KOPT-K1 (cell line): ENCODE measurements at regions not wholly inside any gene's neighbourhood (a gene's known extent, or its start where the extent isn't known, plus 50 kb on each side); places are given as distances from the start of the nearest gene placed in this dataset.

Source experiments
- H3K27ac ChIP-seq: fragments of 200-600 bp; sonication (generic); 2 replicates; pipeline ENCODE4 v1.5.1; 2016; ENCODE audit warnings: antibody characterized with exemption, mild to moderate bottlenecking, low read depth, low read length; ENCODE audit not compliant: poor library complexity, severe bottlenecking
- H3K36me3 ChIP-seq: fragments of 200-600 bp; sonication (generic); 2 replicates; pipeline ENCODE4 v1.5.1; 2017; ENCODE audit warnings: antibody characterized with exemption, mild to moderate bottlenecking, low read length, moderate library complexity; ENCODE audit not compliant: insufficient read depth
- H3K9me3 ChIP-seq: fragments of 200-600 bp; sonication (generic); 2 replicates; pipeline ENCODE4 v1.5.1; 2017; ENCODE audit warnings: antibody characterized with exemption, low read length, mild to moderate bottlenecking; ENCODE audit not compliant: insufficient read depth, poor library complexity, severe bottlenecking

GRCh38 chr20:57919049-57919448 lies 209.2 kb upstream of the PMEPA1 start:
- Histone ChIP-seq H3K27ac (no peak overlapping the region), H3K36me3 (no peaks in the 10 kb centered on the region), H3K9me3 (no peaks in the 10 kb centered on the region)

- Histone ChIP-seq H3K27ac (no peak overlapping the region), H3K9me3 (no peaks in the 10 kb centered on the region)
These were observed 208.7 kb upstream of the PMEPA1 start for GRCh38 chr20:57918551-57918950.

DNA sequence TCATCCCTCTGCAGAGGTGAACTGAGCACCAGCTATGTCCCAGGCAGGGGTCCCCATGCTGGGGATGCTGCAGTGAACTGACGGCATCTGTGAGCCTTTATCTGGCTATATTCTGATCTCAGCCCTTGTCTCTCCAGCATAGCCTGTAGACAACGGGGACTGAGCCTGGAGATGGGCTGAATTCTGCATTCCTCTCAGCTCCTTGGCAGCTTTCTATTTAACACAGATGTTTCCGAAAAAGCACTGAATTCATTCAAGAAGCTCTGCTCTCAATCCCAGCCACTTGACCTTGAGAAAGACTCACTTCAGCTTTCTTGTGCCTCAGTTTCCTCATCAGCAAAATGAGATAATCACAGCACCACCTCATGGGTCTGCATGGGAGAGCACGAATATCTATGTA lies 204.4 kb upstream of the PMEPA1 start:
- Histone ChIP-seq H3K36me3 (no peaks in the 10 kb centered on the region), H3K9me3 (no peaks in the 10 kb centered on the region), H3K27ac (no peak overlapping the region)

More at GRCh38 chr20:57918551-57918950, 208.7 kb upstream of the PMEPA1 start:
- no peaks in the 10 kb centered on the region for H3K36me3 ChIP-seq

- H3K9me3 ChIP-seq: no peaks in the 10 kb centered on the region
- no peaks in the 10 kb centered on the region for H3K36me3 ChIP-seq
- H3K27ac ChIP-seq: no peak overlapping the region
These were observed 203.5 kb upstream of the PMEPA1 start for GRCh38 chr20:57913156-57913930.

DNA sequence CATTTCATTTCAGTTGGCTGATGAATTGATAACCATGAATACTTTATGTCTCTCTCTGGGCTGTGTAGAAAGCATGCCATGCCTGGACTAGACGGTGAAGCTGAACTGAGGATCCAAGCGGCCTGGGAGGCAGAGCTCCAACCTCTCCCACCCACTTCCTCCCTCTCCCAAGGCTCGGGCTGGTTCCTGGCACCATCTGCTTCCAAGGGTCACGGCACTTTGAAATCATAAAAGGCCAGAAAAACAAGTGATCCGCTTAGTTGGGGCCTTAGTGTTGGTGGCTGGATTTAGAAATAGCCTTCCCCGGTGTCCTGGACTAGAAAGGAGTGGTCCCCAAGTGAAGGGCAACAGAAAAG lies 202.4 kb upstream of the PMEPA1 start:
- Histone ChIP-seq H3K36me3 (no peaks in the 10 kb centered on the region), H3K9me3 (no peaks in the 10 kb centered on the region)

DNA sequence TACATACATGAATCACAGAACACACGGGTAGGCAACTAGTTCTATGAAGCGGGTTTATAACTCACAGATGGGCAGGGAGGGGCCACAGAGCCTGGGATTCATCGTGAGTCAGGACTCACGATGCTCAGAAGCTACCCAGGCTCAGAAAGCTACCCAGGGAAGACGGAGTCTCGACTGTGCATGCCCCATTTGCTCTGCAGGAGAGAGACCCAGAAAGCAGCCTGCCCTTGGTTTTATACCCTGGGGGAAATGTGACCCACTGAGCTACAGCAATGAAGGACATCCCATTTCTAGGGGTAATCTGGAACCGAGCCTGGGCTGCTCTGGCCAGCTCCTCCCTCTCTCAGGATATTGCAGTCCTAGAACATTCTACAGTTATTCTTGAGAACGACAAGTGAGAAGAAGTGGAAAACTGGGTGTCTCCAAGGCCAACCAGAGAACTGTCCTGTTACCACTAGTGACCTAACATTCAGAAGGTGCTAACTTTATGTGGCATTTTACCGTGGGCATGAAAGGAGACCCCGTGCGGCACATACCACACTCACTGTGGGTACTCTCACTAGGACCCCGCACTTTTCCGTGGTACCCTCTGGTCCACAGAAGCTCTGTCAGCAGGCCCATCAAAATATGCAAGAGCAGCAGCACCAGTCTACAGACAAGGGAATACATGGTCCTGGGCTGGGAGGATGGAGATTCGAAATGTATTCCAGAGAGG lies 201.9 kb upstream of the PMEPA1 start:
- Histone ChIP-seq H3K9me3 (no peaks in the 10 kb centered on the region), H3K27ac (no peak overlapping the region), H3K36me3 (no peaks in the 10 kb centered on the region)

More for the DNA sequence above, 202.4 kb upstream of the PMEPA1 start:
- H3K27ac ChIP-seq: no peak overlapping the region

- Histone ChIP-seq H3K9me3 (no peaks in the 10 kb centered on the region), H3K36me3 (no peaks in the 10 kb centered on the region), H3K27ac (no peak overlapping the region)
These were observed 200.9 kb upstream of the PMEPA1 start for GRCh38 chr20:57910716-57911115.

GRCh38 chr20:57909763-57910331 lies 200.0 kb upstream of the PMEPA1 start:
- no peak overlapping the region for H3K27ac ChIP-seq
- H3K9me3 ChIP-seq: no peaks in the 10 kb centered on the region
- no peaks in the 10 kb centered on the region for H3K36me3 ChIP-seq

GRCh38 chr20:57908704-57909630 lies 199.2 kb upstream of the PMEPA1 start:
- Histone ChIP-seq H3K9me3 (no peaks in the 10 kb centered on the region), H3K27ac (peak overlapping the region; percentile 9), H3K36me3 (no peaks in the 10 kb centered on the region)

GRCh38 chr20:57908226-57908625 lies 198.4 kb upstream of the PMEPA1 start:
- Histone ChIP-seq H3K9me3 (no peaks in the 10 kb centered on the region), H3K27ac (peak overlapping the region; percentile 9)

GRCh38 chr20:57907131-57908000 lies 197.6 kb upstream of the PMEPA1 start:
- Histone ChIP-seq H3K36me3 (no peaks in the 10 kb centered on the region), H3K27ac (no peak overlapping the region), H3K9me3 (no peaks in the 10 kb centered on the region)

More at GRCh38 chr20:57908226-57908625, 198.4 kb upstream of the PMEPA1 start:
- H3K36me3 ChIP-seq: no peaks in the 10 kb centered on the region

GRCh38 chr20:57905448-57905847 lies 195.6 kb upstream of the PMEPA1 start:
- no peaks in the 10 kb centered on the region for H3K9me3 ChIP-seq
- H3K27ac ChIP-seq: peak overlapping the region; percentile 41
- H3K36me3 ChIP-seq: no peaks in the 10 kb centered on the region

DNA sequence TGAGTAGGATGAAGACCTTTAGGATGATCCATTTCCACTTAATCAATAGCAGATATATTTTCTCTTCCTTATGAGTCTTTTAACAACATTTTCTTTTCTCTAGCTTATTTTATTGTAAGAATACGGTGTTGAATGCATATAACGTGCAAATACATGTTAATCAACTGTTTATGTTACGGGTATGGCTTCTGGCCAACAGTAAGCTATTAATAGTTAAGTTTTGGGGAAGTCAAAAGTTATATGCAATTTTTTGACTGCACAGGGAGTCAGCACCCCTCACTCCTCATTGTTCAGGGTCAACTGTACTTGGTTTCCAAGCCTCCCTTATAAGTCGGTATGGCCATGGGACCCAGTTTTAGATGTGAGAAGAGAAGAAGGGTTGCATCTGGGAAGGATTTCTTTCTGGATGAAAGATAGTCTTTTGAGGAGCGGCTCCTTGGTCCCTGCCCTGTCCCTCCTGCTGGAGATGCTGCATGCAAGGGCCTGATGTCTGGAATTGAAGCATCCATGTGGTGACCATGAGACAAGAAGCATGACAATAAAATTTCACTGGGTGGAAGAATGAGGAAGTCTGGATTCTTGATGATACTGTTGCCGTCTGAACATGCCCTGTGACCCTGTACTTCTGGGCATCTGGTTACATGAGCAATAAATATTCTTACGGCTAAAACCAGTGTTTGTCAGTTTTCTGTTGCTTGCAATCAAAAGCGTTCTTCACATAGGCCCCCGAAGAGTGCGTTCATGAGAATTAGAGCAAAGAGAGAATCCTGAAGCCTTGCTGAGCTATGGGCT lies 194.7 kb upstream of the PMEPA1 start:
- Histone ChIP-seq H3K36me3 (no peaks in the 10 kb centered on the region), H3K9me3 (no peaks in the 10 kb centered on the region), H3K27ac (peak overlapping the region; percentile 41)
